ENCODE measurements at regions not wholly inside any gene's neighbourhood (a gene's known extent, or its start where the extent isn't known, plus 50 kb on each side); places are given as distances from the start of the nearest gene placed in this dataset.

GRCh38 chr14:96624661-96625425, 122.7 kb downstream of the PAPOLA start:
- Histone ChIP-seq H3K36me3 (ENCODE audit: insufficient read depth, low read length) (no peaks in the 10 kb centered on the region), H4K20me1 (ENCODE audit: insufficient read depth, low read length) (no peaks in the 10 kb centered on the region), H3K9me2 (ENCODE audit: low read depth, low read length) (no peaks in the 10 kb centered on the region), H3K9me3 (ENCODE audit: low read length) (no peaks in the 10 kb centered on the region), H3F3A (ENCODE audit: insufficient read depth, low read length) (no peaks in the 10 kb centered on the region), H3K9ac (ENCODE audit: low read length) (no peak overlapping the region), H3K79me2 (ENCODE audit: insufficient read depth, low read length) (no peaks in the 10 kb centered on the region), H3K27me3 (ENCODE audit: insufficient read depth, low read length) (peaks cover 5% of the 10 kb centered on the region; the same call in 1 of the 2 replicates), H3K4me1 (ENCODE audit: insufficient read depth, low read length, severe bottlenecking) (no peaks in the 10 kb centered on the region), H3K4me2 (ENCODE audit: low read length) (no peak overlapping the region), H2AFZ (ENCODE audit: low read length) (no peak overlapping the region), H3K27ac (ENCODE audit: low read depth, low read length, poor library complexity, severe bottlenecking) (no peak overlapping the region), H3K4me3 (ENCODE audit: low read depth, low read length, poor library complexity, severe bottlenecking) (no peak overlapping the region)
- no peak for TF ChIP-seq CTCF (IDR thresholded peaks at IDR 0.05; ENCODE audit: low read length)
- no peak for TF ChIP-seq EZH2 (IDR thresholded peaks at IDR 0.05; ENCODE audit: borderline replicate concordance, low read length)

GRCh38 chr14:96625426-96625985, 123.3 kb downstream of the PAPOLA start:
- TF ChIP-seq EZH2 (IDR thresholded peaks at IDR 0.05; ENCODE audit: borderline replicate concordance, low read length): no peak
- TF ChIP-seq CTCF (IDR thresholded peaks at IDR 0.05; ENCODE audit: low read length): no peak
- Histone ChIP-seq H3K27me3 (ENCODE audit: insufficient read depth, low read length) (peaks cover 5% of the 10 kb centered on the region; the same call in 1 of the 2 replicates), H3F3A (ENCODE audit: insufficient read depth, low read length) (no peaks in the 10 kb centered on the region)

GRCh38 chr14:96626121-96626768, 124.1 kb downstream of the PAPOLA start:
- peaks cover 5% of the 10 kb centered on the region; the same call in 1 of the 2 replicates for H3K27me3 ChIP-seq (ENCODE audit: insufficient read depth, low read length)
- no peak overlapping the region for H3K4me2 ChIP-seq (ENCODE audit: low read length)
- no peak overlapping the region for H3K4me3 ChIP-seq (ENCODE audit: low read depth, low read length, poor library complexity, severe bottlenecking)
- TF ChIP-seq CTCF (IDR thresholded peaks at IDR 0.05; ENCODE audit: low read length): no peak
- no peak for TF ChIP-seq EZH2 (IDR thresholded peaks at IDR 0.05; ENCODE audit: borderline replicate concordance, low read length)
- no peaks in the 10 kb centered on the region for H3K9me2 ChIP-seq (ENCODE audit: low read depth, low read length)
- no peaks in the 10 kb centered on the region for H3K79me2 ChIP-seq (ENCODE audit: insufficient read depth, low read length)
- no peaks in the 10 kb centered on the region for H3K36me3 ChIP-seq (ENCODE audit: insufficient read depth, low read length)
- H3K27ac ChIP-seq (ENCODE audit: low read depth, low read length, poor library complexity, severe bottlenecking): no peak overlapping the region
- no peaks in the 10 kb centered on the region for H3K9me3 ChIP-seq (ENCODE audit: low read length)
- H3K9ac ChIP-seq (ENCODE audit: low read length): no peak overlapping the region
- no peaks in the 10 kb centered on the region for H3F3A ChIP-seq (ENCODE audit: insufficient read depth, low read length)
- H4K20me1 ChIP-seq (ENCODE audit: insufficient read depth, low read length): no peaks in the 10 kb centered on the region
- H2AFZ ChIP-seq (ENCODE audit: low read length): no peak overlapping the region
- H3K4me1 ChIP-seq (ENCODE audit: insufficient read depth, low read length, severe bottlenecking): no peaks in the 10 kb centered on the region

More at GRCh38 chr14:96625426-96625985, 123.3 kb downstream of the PAPOLA start:
- Histone ChIP-seq H2AFZ (ENCODE audit: low read length) (no peak overlapping the region), H3K9me3 (ENCODE audit: low read length) (no peaks in the 10 kb centered on the region), H3K9me2 (ENCODE audit: low read depth, low read length) (no peaks in the 10 kb centered on the region), H3K79me2 (ENCODE audit: insufficient read depth, low read length) (no peaks in the 10 kb centered on the region), H3K4me1 (ENCODE audit: insufficient read depth, low read length, severe bottlenecking) (no peaks in the 10 kb centered on the region), H3K4me3 (ENCODE audit: low read depth, low read length, poor library complexity, severe bottlenecking) (no peak overlapping the region), H3K9ac (ENCODE audit: low read length) (no peak overlapping the region), H3K36me3 (ENCODE audit: insufficient read depth, low read length) (no peaks in the 10 kb centered on the region), H3K4me2 (ENCODE audit: low read length) (no peak overlapping the region), H3K27ac (ENCODE audit: low read depth, low read length, poor library complexity, severe bottlenecking) (no peak overlapping the region), H4K20me1 (ENCODE audit: insufficient read depth, low read length) (no peaks in the 10 kb centered on the region)
